ENCODE measurements at regions not wholly inside any gene's neighbourhood (a gene's known extent, or its start where the extent isn't known, plus 50 kb on each side); places are given as distances from the start of the nearest gene placed in this dataset.
"Not testable (repeated sequence)": the region's sequence is repeated elsewhere in the genome, so short reads cannot be mapped to it uniquely, and the experiment has no call there.

DNA sequence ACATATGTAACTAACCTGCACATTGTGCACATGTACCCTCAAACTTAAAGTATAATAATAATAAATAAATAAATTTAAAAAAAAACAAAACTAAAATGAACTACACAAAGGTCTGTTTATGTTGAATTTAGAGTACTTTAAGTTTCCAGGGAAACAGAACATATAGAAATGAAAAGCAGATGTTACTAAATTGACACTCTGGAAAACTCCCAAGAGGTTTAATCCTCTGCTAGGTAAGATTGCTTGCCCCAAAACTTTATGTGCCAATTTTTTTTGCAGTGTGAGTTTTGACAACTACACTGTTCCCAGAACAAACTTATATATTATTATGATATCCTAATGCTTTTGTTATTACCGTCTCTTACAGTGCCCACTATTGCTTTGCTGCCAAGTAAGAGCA, 134.3 kb upstream of the MRPS30 start:
- H3K27ac Mint-ChIP-seq, result no peak overlapping the region

GRCh38 chr5:44668471-44668870, 140.3 kb upstream of the MRPS30 start:
- H3K9me3 Mint-ChIP-seq; H3K4me3 Mint-ChIP-seq; DNase-seq (ENCODE audit: extremely low spot score, unreplicated experiment); H3K4me1 Mint-ChIP-seq (ENCODE audit: unreplicated experiment); H3K27me3 Mint-ChIP-seq; H3K27ac Mint-ChIP-seq; H3K36me3 Mint-ChIP-seq: not testable (repeated sequence)

More for the DNA sequence above, 134.3 kb upstream of the MRPS30 start:
- Mint-ChIP-seq H3K4me1 (ENCODE audit: unreplicated experiment) (no peaks in the 10 kb centered on the region), H3K4me3 (no peak overlapping the region), H3K9me3 (no peaks in the 10 kb centered on the region), H3K36me3 (no peaks in the 10 kb centered on the region), H3K27me3 (no peaks in the 10 kb centered on the region)
- TF ChIP-seq CTCF (conservative IDR thresholded peaks at IDR 0.05), result no peak
- DNase-seq (ENCODE audit: extremely low spot score, unreplicated experiment), result no peak

- Mint-ChIP-seq H3K36me3 (no peaks in the 10 kb centered on the region), H3K27me3 (no peaks in the 10 kb centered on the region), H3K4me3 (no peak overlapping the region), H3K27ac (no peak overlapping the region), H3K9me3 (no peaks in the 10 kb centered on the region), H3K4me1 (ENCODE audit: unreplicated experiment) (no peaks in the 10 kb centered on the region)
- TF ChIP-seq CTCF (conservative IDR thresholded peaks at IDR 0.05), result no peak
- no peak for DNase-seq (ENCODE audit: extremely low spot score, unreplicated experiment)
Observed at GRCh38 chr5:44665101-44665701, 143.5 kb upstream of the MRPS30 start.

GRCh38 chr5:44664711-44665100, 144.0 kb upstream of the MRPS30 start:
- Mint-ChIP-seq H3K27ac (no peak overlapping the region), H3K4me3 (no peak overlapping the region), H3K9me3 (no peaks in the 10 kb centered on the region), H3K27me3 (no peaks in the 10 kb centered on the region), H3K36me3 (no peaks in the 10 kb centered on the region), H3K4me1 (ENCODE audit: unreplicated experiment) (no peaks in the 10 kb centered on the region)
- no peak for TF ChIP-seq CTCF (conservative IDR thresholded peaks at IDR 0.05)
- DNase-seq (ENCODE audit: extremely low spot score, unreplicated experiment), result no peak

DNA sequence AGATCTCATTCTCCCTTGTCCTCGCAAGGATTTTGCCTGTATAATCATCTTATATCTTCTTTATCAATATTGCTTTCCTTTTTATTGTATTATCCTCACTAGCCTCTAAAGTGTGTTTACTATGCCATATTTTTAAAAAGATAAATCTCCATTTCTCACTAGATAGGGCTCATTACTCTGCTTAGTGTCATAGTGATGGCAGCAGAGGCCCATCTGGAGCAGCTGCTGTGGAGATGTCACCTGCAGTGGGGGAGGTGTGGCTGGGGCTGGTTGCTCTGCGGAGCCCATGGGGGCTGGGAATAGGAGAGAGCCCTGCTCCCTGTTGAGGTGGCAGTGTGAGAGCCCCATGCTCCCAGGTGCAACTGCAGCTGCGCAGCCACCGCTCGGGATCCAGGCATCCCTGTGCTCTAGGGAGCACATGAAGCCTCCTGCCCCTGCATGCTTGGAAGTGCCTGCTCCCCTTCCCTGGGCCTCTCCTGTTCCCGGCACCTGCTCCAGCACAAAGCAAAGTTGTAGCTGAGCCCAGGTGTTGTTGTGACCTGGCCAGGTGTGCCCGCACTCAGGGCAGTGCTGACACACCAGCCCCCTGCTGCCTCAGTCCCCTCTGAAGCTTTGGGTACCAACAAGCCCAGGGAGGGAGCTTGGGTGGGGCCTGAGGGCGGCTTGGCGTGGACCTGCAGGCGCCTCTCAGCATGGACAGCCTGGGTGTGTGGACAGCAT, 144.6 kb upstream of the MRPS30 start:
- DNase-seq (ENCODE audit: extremely low spot score, unreplicated experiment), result no peak
- no peak overlapping the region for H3K4me3 Mint-ChIP-seq
- H3K27me3 Mint-ChIP-seq, result no peaks in the 10 kb centered on the region
- TF ChIP-seq CTCF (conservative IDR thresholded peaks at IDR 0.05), result no peak
- no peak overlapping the region for H3K27ac Mint-ChIP-seq
- no peaks in the 10 kb centered on the region for H3K4me1 Mint-ChIP-seq (ENCODE audit: unreplicated experiment)
- H3K9me3 Mint-ChIP-seq, result no peaks in the 10 kb centered on the region
- no peaks in the 10 kb centered on the region for H3K36me3 Mint-ChIP-seq

GRCh38 chr5:44661851-44662250, 146.9 kb upstream of the MRPS30 start:
- no peak overlapping the region for H3K4me3 Mint-ChIP-seq
- no peaks in the 10 kb centered on the region for H3K4me1 Mint-ChIP-seq (ENCODE audit: unreplicated experiment)
- no peak for TF ChIP-seq CTCF (conservative IDR thresholded peaks at IDR 0.05)
- H3K36me3 Mint-ChIP-seq, result no peaks in the 10 kb centered on the region
- DNase-seq (ENCODE audit: extremely low spot score, unreplicated experiment), result no peak
- H3K9me3 Mint-ChIP-seq, result no peaks in the 10 kb centered on the region
- H3K27me3 Mint-ChIP-seq, result no peaks in the 10 kb centered on the region
- no peak overlapping the region for H3K27ac Mint-ChIP-seq

Measured in type B pancreatic cell (in vitro differentiated cells).